Esophagus squamous epithelium (tissue), 4 donors: ENCODE measurements at regions not wholly inside any gene's neighbourhood (a gene's known extent, or its start where the extent isn't known, plus 50 kb on each side); places are given as distances from the start of the nearest gene placed in this dataset.

Experiments
- POLR2A ChIP-seq, 4 donors: fragments of 450-650 bp; IDR thresholded peaks; one replicate each; pipeline ENCODE4 v1.6.1; 2017; ENCODE audit warnings: antibody characterized with exemption in 4 of 4, mild to moderate bottlenecking in 4 of 4, moderate library complexity in 3 of 4
- TF ChIP-seq, protein P1 (sequence below), 6 experiments: fragments of 450-650 bp in 4 of 6; fragments of 200-600 bp in 2 of 6; sonication (generic) in 2 of 6; IDR thresholded peaks; one replicate each; pipeline ENCODE4 v1.5.1; 2016 to 2019; ENCODE audit warnings: antibody characterized with exemption in 6 of 6, mild to moderate bottlenecking in 4 of 6, moderate library complexity in 4 of 6

DNA sequence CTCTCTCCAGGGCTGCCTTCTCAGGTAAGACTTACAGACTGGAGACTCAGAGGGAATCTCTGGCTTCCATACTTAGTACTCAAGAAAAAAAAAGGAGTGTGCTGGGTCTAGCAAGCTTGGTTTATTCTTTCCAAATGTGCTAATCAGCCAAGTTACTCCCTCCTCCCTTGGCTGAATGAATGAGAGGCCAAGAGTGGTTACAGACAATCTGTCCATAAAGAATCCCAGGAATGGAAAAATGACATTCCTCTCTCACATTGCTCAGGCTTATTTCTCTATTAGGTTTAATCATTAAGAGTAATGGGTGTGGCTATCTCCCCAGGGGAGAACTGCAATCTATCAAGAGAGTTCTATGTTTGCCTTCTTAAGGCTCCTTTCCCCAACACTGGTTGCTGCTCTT is 547.3 kb upstream of the PLXNA2 start:
- TF ChIP-seq, protein P1, sequence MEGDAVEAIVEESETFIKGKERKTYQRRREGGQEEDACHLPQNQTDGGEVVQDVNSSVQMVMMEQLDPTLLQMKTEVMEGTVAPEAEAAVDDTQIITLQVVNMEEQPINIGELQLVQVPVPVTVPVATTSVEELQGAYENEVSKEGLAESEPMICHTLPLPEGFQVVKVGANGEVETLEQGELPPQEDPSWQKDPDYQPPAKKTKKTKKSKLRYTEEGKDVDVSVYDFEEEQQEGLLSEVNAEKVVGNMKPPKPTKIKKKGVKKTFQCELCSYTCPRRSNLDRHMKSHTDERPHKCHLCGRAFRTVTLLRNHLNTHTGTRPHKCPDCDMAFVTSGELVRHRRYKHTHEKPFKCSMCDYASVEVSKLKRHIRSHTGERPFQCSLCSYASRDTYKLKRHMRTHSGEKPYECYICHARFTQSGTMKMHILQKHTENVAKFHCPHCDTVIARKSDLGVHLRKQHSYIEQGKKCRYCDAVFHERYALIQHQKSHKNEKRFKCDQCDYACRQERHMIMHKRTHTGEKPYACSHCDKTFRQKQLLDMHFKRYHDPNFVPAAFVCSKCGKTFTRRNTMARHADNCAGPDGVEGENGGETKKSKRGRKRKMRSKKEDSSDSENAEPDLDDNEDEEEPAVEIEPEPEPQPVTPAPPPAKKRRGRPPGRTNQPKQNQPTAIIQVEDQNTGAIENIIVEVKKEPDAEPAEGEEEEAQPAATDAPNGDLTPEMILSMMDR (IDR thresholded peaks at IDR 0.05) = no peak
- no peak for TF ChIP-seq POLR2A (IDR thresholded peaks at IDR 0.05)
